ENCODE measurements at regions not wholly inside any gene's neighbourhood (a gene's known extent, or its start where the extent isn't known, plus 50 kb on each side); places are given as distances from the start of the nearest gene placed in this dataset.
"Not testable (repeated sequence)": the region's sequence is repeated elsewhere in the genome, so short reads cannot be mapped to it uniquely, and the experiment has no call there.

DNA sequence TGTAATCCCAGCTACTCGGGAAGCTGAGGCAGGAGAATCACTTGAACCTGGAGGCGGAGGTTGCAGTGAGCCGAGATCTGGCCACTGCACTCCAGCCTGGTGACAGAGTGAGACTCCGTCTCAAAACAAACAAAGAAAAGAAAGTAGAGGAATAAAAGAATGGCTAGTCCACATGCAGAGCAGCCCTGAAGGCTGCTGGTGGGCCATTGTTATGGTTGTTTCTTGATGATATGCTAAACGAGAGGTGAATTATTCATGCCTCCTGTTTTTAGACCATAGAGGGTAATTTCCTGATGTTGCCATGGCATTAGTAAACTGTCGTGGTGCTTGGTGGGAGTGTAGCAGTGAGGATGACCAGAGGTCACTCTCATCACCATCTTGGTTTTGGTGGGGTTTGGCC, 53.3 kb upstream of the DHRSX start:
- not testable (repeated sequence) for TF ChIP-seq CTCF (IDR thresholded peaks at IDR 0.05); POLR2A (IDR thresholded peaks at IDR 0.05; ENCODE audit: low read length); POLR2AphosphoS2 (conservative IDR thresholded peaks at IDR 0.05; ENCODE audit: low read length); PBX3 (IDR thresholded peaks at IDR 0.05); JUNB (IDR thresholded peaks at IDR 0.05); HMGXB4 (CRISPR knock-in tag; IDR thresholded peaks at IDR 0.05; ENCODE audit: borderline replicate concordance); CHD2 (IDR thresholded peaks at IDR 0.05; ENCODE audit: low read length, partially characterized antibody); JUN (IDR thresholded peaks at IDR 0.05); HOXB5 (CRISPR knock-in tag; IDR thresholded peaks at IDR 0.05)
